GM23338 (cell line): ENCODE measurements at regions not wholly inside any gene's neighbourhood (a gene's known extent, or its start where the extent isn't known, plus 50 kb on each side); places are given as distances from the start of the nearest gene placed in this dataset.

Experiments
- ATAC-seq: fragments of 200-7000 bp; cut with Tn5 transposase; 3 replicates; pipeline ENCODE4 v1.9.1; 2020
- DNase-seq: peaks from one replicate; pipeline ENCODE4 v3.0.0-alpha.2; 2015; ENCODE audit warnings: low spot score
- H2AFZ ChIP-seq: fragments of 200-600 bp; sonication (generic); 2 replicates; pipeline ENCODE4 v1.8.0; 2016; ENCODE audit warnings: antibody characterized with exemption, mild to moderate bottlenecking, moderate library complexity
- H3F3A ChIP-seq: fragments of 200-600 bp; sonication (generic); replicated peaks from 2 replicates; pipeline ENCODE4 v1.8.0; 2017; ENCODE audit warnings: antibody characterized with exemption, mixed run types, low read depth
- H3K27ac ChIP-seq: fragments of 200-600 bp; sonication (generic); 2 replicates; pipeline ENCODE4 v1.6.1; 2016; ENCODE audit warnings: low read depth
- H3K27me3 ChIP-seq: fragments of 200-600 bp; sonication (generic); 2 replicates; pipeline ENCODE4 v1.8.0; 2016; ENCODE audit warnings: mild to moderate bottlenecking, mixed run types, moderate library complexity; ENCODE audit not compliant: insufficient read depth
- H3K36me3 ChIP-seq: fragments of 200-600 bp; sonication (generic); 2 replicates; pipeline ENCODE4 v1.8.0; 2016; ENCODE audit warnings: mild to moderate bottlenecking; ENCODE audit not compliant: insufficient read depth
- H3K4me1 ChIP-seq: fragments of 200-600 bp; sonication (generic); 2 replicates; pipeline ENCODE4 v1.8.0; 2016; ENCODE audit warnings: mild to moderate bottlenecking, moderate library complexity; ENCODE audit not compliant: insufficient read depth
- H3K4me2 ChIP-seq: fragments of 200-600 bp; sonication (generic); 2 replicates; pipeline ENCODE4 v1.7.1; 2017; ENCODE audit warnings: mixed run types
- H3K4me3 ChIP-seq: fragments of 200-600 bp; sonication (generic); 2 replicates; pipeline ENCODE4 v1.6.1; 2016; ENCODE audit warnings: mixed run types
- H3K79me2 ChIP-seq: fragments of 200-600 bp; sonication (generic); replicated peaks from 2 replicates; pipeline ENCODE4 v1.8.0; 2017; ENCODE audit warnings: mild to moderate bottlenecking; ENCODE audit not compliant: insufficient read depth
- H3K9me2 ChIP-seq: fragments of 200-600 bp; sonication (generic); 2 replicates; pipeline ENCODE4 v1.8.0; 2017; ENCODE audit not compliant: insufficient read depth
- H4K20me1 ChIP-seq: fragments of 200-600 bp; sonication (generic); replicated peaks from 2 replicates; pipeline ENCODE4 v1.8.0; 2017; ENCODE audit warnings: mild to moderate bottlenecking; ENCODE audit not compliant: insufficient read depth
- H3K27ac Mint-ChIP-seq: 2 replicates; pipeline ENCODE4 v1.8.0; 2020; ENCODE audit warnings: inconsistent platforms, mild to moderate bottlenecking, moderate library complexity, mixed read lengths
- H3K27me3 Mint-ChIP-seq: 3 replicates; pipeline ENCODE4 v1.8.0; 2022; ENCODE audit warnings: low read depth, mild to moderate bottlenecking, moderate library complexity, mixed read lengths, inconsistent platforms; ENCODE audit not compliant: insufficient read depth, poor library complexity
- H3K36me3 Mint-ChIP-seq: 3 replicates; pipeline ENCODE4 v1.8.0; 2021; ENCODE audit warnings: low read depth, mild to moderate bottlenecking, inconsistent platforms, moderate library complexity, mixed read lengths
- H3K4me1 Mint-ChIP-seq: 3 replicates; pipeline ENCODE4 v1.8.0; 2020; ENCODE audit warnings: mild to moderate bottlenecking, inconsistent platforms, mixed read lengths
- H3K4me3 Mint-ChIP-seq: 3 replicates; pipeline ENCODE4 v1.8.0; 2021; ENCODE audit warnings: moderate library complexity, mild to moderate bottlenecking, inconsistent platforms, mixed read lengths
- H3K9me3 Mint-ChIP-seq: 3 replicates; pipeline ENCODE4 v1.8.0; 2020; ENCODE audit warnings: moderate library complexity, mild to moderate bottlenecking, inconsistent platforms, mixed read lengths
- CTCF ChIP-seq, 2 experiments: fragments of 200-600 bp in 1 of 2; sonication (generic) in 1 of 2; conservative IDR thresholded peaks; 2 replicates each; pipeline versions ENCODE4 v1.5.1 to v1.6.1; 2016 to 2017; ENCODE audit warnings: antibody characterized with exemption in 2 of 2, low read depth in 2 of 2, mild to moderate bottlenecking in 2 of 2, moderate library complexity in 1 of 2
- EZH2 ChIP-seq: fragments of 200-600 bp; sonication (generic); IDR thresholded peaks from one replicate; pipeline ENCODE4 v1.8.0; 2017; ENCODE audit warnings: antibody characterized with exemption, mild to moderate bottlenecking, low read depth; ENCODE audit not compliant: unreplicated experiment
- NANOG ChIP-seq: IDR thresholded peaks from 2 replicates; pipeline ENCODE4 v1.6.1; 2016; ENCODE audit warnings: antibody characterized with exemption, borderline replicate concordance
- POLR2AphosphoS5 ChIP-seq: IDR thresholded peaks from 2 replicates; pipeline ENCODE4 v1.6.1; 2016; ENCODE audit warnings: antibody characterized with exemption, low read depth
- REST ChIP-seq: IDR thresholded peaks from one replicate; pipeline ENCODE4 v1.6.1; 2018; ENCODE audit warnings: antibody characterized with exemption; ENCODE audit not compliant: unreplicated experiment
- ZNF331 ChIP-seq: fragments of 250-450 bp; sonication (Bioruptor Pico); IDR thresholded peaks from 2 replicates; pipeline ENCODE4 v1.5.0; 2020; ENCODE audit warnings: low read depth, mild to moderate bottlenecking, moderate library complexity
- TF ChIP-seq, protein P1 (sequence below): IDR thresholded peaks from 2 replicates; pipeline ENCODE4 v1.6.1; 2016; ENCODE audit warnings: antibody characterized with exemption

GRCh38 chr19:31959527-31960018, 385.8 kb upstream of the ZNF507 start:
- Histone ChIP-seq H3K36me3 (no peaks in the 10 kb centered on the region), H4K20me1 (no peaks in the 10 kb centered on the region), H3F3A (no peaks in the 10 kb centered on the region), H3K4me2 (no peak overlapping the region), H2AFZ (no peak overlapping the region), H3K27ac (no peak overlapping the region), H3K4me1 (no peaks in the 10 kb centered on the region), H3K27me3 (no peaks in the 10 kb centered on the region), H3K79me2 (no peaks in the 10 kb centered on the region), H3K4me3 (no peak overlapping the region), H3K9me2 (peaks cover 9% of the 10 kb centered on the region; the same call in 1 of the 2 replicates)
- H3K36me3 Mint-ChIP-seq = no peaks in the 10 kb centered on the region
- H3K27ac Mint-ChIP-seq = no peak overlapping the region
- H3K4me3 Mint-ChIP-seq = no peak overlapping the region
- no peaks in the 10 kb centered on the region for H3K27me3 Mint-ChIP-seq
- TF ChIP-seq NANOG (no peak), POLR2AphosphoS5 (no peak)
- TF ChIP-seq, protein P1, sequence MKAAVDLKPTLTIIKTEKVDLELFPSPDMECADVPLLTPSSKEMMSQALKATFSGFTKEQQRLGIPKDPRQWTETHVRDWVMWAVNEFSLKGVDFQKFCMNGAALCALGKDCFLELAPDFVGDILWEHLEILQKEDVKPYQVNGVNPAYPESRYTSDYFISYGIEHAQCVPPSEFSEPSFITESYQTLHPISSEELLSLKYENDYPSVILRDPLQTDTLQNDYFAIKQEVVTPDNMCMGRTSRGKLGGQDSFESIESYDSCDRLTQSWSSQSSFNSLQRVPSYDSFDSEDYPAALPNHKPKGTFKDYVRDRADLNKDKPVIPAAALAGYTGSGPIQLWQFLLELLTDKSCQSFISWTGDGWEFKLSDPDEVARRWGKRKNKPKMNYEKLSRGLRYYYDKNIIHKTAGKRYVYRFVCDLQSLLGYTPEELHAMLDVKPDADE = no peak
- H3K4me1 Mint-ChIP-seq = peaks cover 19% of the 10 kb centered on the region
- DNase-seq (no peak), ATAC-seq (no peak)
- no peaks in the 10 kb centered on the region for H3K9me3 Mint-ChIP-seq

DNA sequence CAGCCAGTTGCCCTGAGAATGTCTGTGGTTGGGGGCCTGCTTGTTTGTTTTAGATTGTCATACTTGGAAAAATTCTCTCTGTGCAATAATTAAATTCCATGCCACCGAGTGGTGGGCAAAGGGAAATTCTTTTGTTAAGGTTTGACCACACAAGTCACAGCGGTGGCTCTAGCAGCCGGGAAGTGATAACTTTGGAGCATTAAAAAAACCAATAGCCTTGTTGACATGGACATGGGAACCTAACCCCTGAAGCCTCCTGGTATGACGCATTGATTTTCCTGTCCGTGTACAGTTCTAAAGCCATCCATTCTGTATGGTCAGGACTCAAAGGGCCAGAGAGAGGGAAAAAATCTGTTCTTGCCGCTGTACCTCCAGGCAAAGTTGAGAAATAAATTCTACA, 384.9 kb upstream of the ZNF507 start:
- Mint-ChIP-seq H3K9me3 (no peaks in the 10 kb centered on the region), H3K27me3 (no peaks in the 10 kb centered on the region), H3K27ac (no peak overlapping the region), H3K4me3 (no peak overlapping the region), H3K4me1 (peaks cover 19% of the 10 kb centered on the region), H3K36me3 (no peaks in the 10 kb centered on the region)
- H3K4me2 ChIP-seq = no peak overlapping the region
- no peaks in the 10 kb centered on the region for H3K27me3 ChIP-seq
- no peak overlapping the region for H2AFZ ChIP-seq
- no peaks in the 10 kb centered on the region for H3K4me1 ChIP-seq
- no peak for DNase-seq
- no peaks in the 10 kb centered on the region for H4K20me1 ChIP-seq
- H3F3A ChIP-seq = no peaks in the 10 kb centered on the region
- H3K79me2 ChIP-seq = no peaks in the 10 kb centered on the region
- no peak for ATAC-seq
- no peak for TF ChIP-seq ZNF331 (CRISPR knock-in tag)
- TF ChIP-seq, protein P1 = no peak
- peaks cover 7% of the 10 kb centered on the region; the same call in 1 of the 2 replicates for H3K9me2 ChIP-seq
- H3K36me3 ChIP-seq = no peaks in the 10 kb centered on the region
- no peak overlapping the region for H3K4me3 ChIP-seq
- no peak overlapping the region for H3K27ac ChIP-seq

GRCh38 chr19:31961191-31961590, 384.2 kb upstream of the ZNF507 start:
- H3K4me3 ChIP-seq = no peak overlapping the region
- no peaks in the 10 kb centered on the region for H3K36me3 Mint-ChIP-seq
- H3K27me3 Mint-ChIP-seq = no peaks in the 10 kb centered on the region
- H3K36me3 ChIP-seq = no peaks in the 10 kb centered on the region
- DNase-seq (no peak), ATAC-seq (no peak)
- H3K4me1 Mint-ChIP-seq = peaks cover 19% of the 10 kb centered on the region
- no peak overlapping the region for H3K4me3 Mint-ChIP-seq
- peaks cover 7% of the 10 kb centered on the region; the same call in 1 of the 2 replicates for H3K9me2 ChIP-seq
- no peak overlapping the region for H3K4me2 ChIP-seq
- H3K27ac ChIP-seq = no peak overlapping the region
- H3K79me2 ChIP-seq = no peaks in the 10 kb centered on the region
- no peak overlapping the region for H2AFZ ChIP-seq
- no peaks in the 10 kb centered on the region for H3K27me3 ChIP-seq
- TF ChIP-seq EZH2 = no peak
- TF ChIP-seq REST = no peak
- no peak for TF ChIP-seq CTCF (conservative IDR thresholded peaks at IDR 0.05; ENCODE audit: low read depth in 2 of 2)
- TF ChIP-seq POLR2AphosphoS5 = no peak
- no peaks in the 10 kb centered on the region for H3K9me3 Mint-ChIP-seq
- H3F3A ChIP-seq = no peaks in the 10 kb centered on the region
- H3K27ac Mint-ChIP-seq = no peak overlapping the region
- no peaks in the 10 kb centered on the region for H4K20me1 ChIP-seq
- no peaks in the 10 kb centered on the region for H3K4me1 ChIP-seq
